Liver (tissue), 8 donors: ENCODE measurements at regions not wholly inside any gene's neighbourhood (a gene's known extent, or its start where the extent isn't known, plus 50 kb on each side); places are given as distances from the start of the nearest gene placed in this dataset.

ENCODE experiments used
- DNase-seq: peaks from one replicate; pipeline ENCODE4 v3.0.0-alpha.2; 2017; ENCODE audit warnings: low spot score
- H3K27ac ChIP-seq, 2 donors: one replicate each; pipeline ENCODE4 v1.7.0; 2013; ENCODE audit warnings: inconsistent platforms in 2 of 2, low read length in 2 of 2, control low read depth in 1 of 2, low read depth in 1 of 2, mild to moderate bottlenecking in 1 of 2
- H3K27me3 ChIP-seq, 4 donors: one replicate each; pipeline versions ENCODE4 v1.6.1 to v1.7.0; 2013; ENCODE audit warnings: low read length in 3 of 4, inconsistent platforms in 1 of 4, mild to moderate bottlenecking in 1 of 4, moderate library complexity in 1 of 4; ENCODE audit not compliant: control insufficient read depth in 4 of 4, insufficient read depth in 4 of 4
- H3K36me3 ChIP-seq, 4 donors: one replicate each; pipeline versions ENCODE4 v1.6.1 to v1.7.0; 2013; ENCODE audit warnings: low read length in 3 of 4, mild to moderate bottlenecking in 3 of 4, low read depth in 1 of 4, moderate library complexity in 1 of 4; ENCODE audit not compliant: control insufficient read depth in 4 of 4, insufficient read depth in 3 of 4
- H3K4me1 ChIP-seq, 4 donors: one replicate each; pipeline versions ENCODE4 v1.6.1 to v1.7.0; 2013; ENCODE audit warnings: low read length in 3 of 4, mild to moderate bottlenecking in 3 of 4, moderate library complexity in 1 of 4; ENCODE audit not compliant: control insufficient read depth in 4 of 4, insufficient read depth in 4 of 4
- H3K4me3 ChIP-seq, 3 donors: one replicate each; pipeline versions ENCODE4 v1.6.1 to v1.7.0; 2013; ENCODE audit warnings: low read length in 3 of 3, control low read depth in 1 of 3, low read depth in 1 of 3, mild to moderate bottlenecking in 1 of 3
- H3K9ac ChIP-seq, 2 donors: one replicate each; pipeline ENCODE4 v1.7.0; 2013; ENCODE audit warnings: low read length in 2 of 2, mild to moderate bottlenecking in 2 of 2, moderate library complexity in 2 of 2, control low read depth in 1 of 2, low read depth in 1 of 2
- H3K9me3 ChIP-seq, 4 donors: one replicate each; pipeline versions ENCODE4 v1.6.1 to v1.7.0; 2013; ENCODE audit warnings: low read length in 3 of 4; ENCODE audit not compliant: control insufficient read depth in 4 of 4
- FOXA1 ChIP-seq: IDR thresholded peaks from 2 replicates; pipeline ENCODE4 v1.6.1; 2016; ENCODE audit warnings: antibody characterized with exemption
- FOXA2 ChIP-seq: IDR thresholded peaks from 2 replicates; pipeline ENCODE4 v1.6.1; 2016; ENCODE audit warnings: antibody characterized with exemption
- GABPA ChIP-seq, 2 donors: IDR thresholded peaks in 1 of 2; conservative IDR thresholded peaks in 1 of 2; 2 replicates each; pipeline ENCODE4 v1.6.1; 2016; ENCODE audit warnings: antibody characterized with exemption in 2 of 2, mild to moderate bottlenecking in 1 of 2, moderate library complexity in 1 of 2
- HNF4A ChIP-seq, 2 donors: conservative IDR thresholded peaks; 2 replicates each; pipeline ENCODE4 v1.6.1; 2016; ENCODE audit warnings: antibody characterized with exemption in 2 of 2, mild to moderate bottlenecking in 2 of 2
- HNF4G ChIP-seq: IDR thresholded peaks from 2 replicates; pipeline ENCODE4 v1.6.1; 2016; ENCODE audit warnings: antibody characterized with exemption
- JUND ChIP-seq, 2 donors: IDR thresholded peaks; 2 replicates each; pipeline ENCODE4 v1.6.1; 2016; ENCODE audit warnings: antibody characterized with exemption in 2 of 2
- MAX ChIP-seq: IDR thresholded peaks from 2 replicates; pipeline ENCODE4 v1.6.1; 2016; ENCODE audit warnings: antibody characterized with exemption
- NR2F2 ChIP-seq: IDR thresholded peaks from 2 replicates; pipeline ENCODE4 v1.6.1; 2016; ENCODE audit warnings: antibody characterized with exemption
- RAD21 ChIP-seq, 2 donors: IDR thresholded peaks; 2 replicates each; pipeline ENCODE4 v1.6.1; 2016; ENCODE audit warnings: antibody characterized with exemption in 2 of 2, mild to moderate bottlenecking in 2 of 2
- REST ChIP-seq: IDR thresholded peaks from 2 replicates; pipeline ENCODE4 v1.6.1; 2016; ENCODE audit warnings: antibody characterized with exemption, mild to moderate bottlenecking
- RXRA ChIP-seq, 2 donors: IDR thresholded peaks; 2 replicates each; pipeline ENCODE4 v1.6.1; 2017 to 2018; ENCODE audit warnings: antibody characterized with exemption in 2 of 2, mild to moderate bottlenecking in 1 of 2
- SP1 ChIP-seq: IDR thresholded peaks from 2 replicates; pipeline ENCODE4 v1.6.1; 2018; ENCODE audit warnings: antibody characterized with exemption, mild to moderate bottlenecking
- TAF1 ChIP-seq: conservative IDR thresholded peaks from 2 replicates; pipeline ENCODE4 v1.6.1; 2016; ENCODE audit warnings: antibody characterized with exemption, mild to moderate bottlenecking
- YY1 ChIP-seq: IDR thresholded peaks from 2 replicates; pipeline ENCODE4 v1.6.1; 2016; ENCODE audit warnings: antibody characterized with exemption, mild to moderate bottlenecking
- ZBTB33 ChIP-seq: IDR thresholded peaks from 2 replicates; pipeline ENCODE4 v1.6.1; 2016; ENCODE audit warnings: antibody characterized with exemption
- WGBS: extraction: QIAGEN DNeasy Blood & Tissue Kit; methylation state at CpG from one replicate; pipeline ENCODE4 v1.1.7; 2013; 5-methylcytosine and 5-hydroxymethylcytosine counted together
- TF ChIP-seq, protein P1 (sequence below): IDR thresholded peaks from 2 replicates; pipeline ENCODE4 v1.6.1; 2016; ENCODE audit warnings: antibody characterized with exemption
- TF ChIP-seq, protein P2 (sequence below): fragments of 150-350 bp; IDR thresholded peaks from 2 replicates; pipeline ENCODE4 v1.5.1; 2017; ENCODE audit warnings: improper control_type of control experiment, low read depth, low read length; ENCODE audit not compliant: missing input control
- donor health status: healthy.
- donor health status: healthy.
- donor health status: healthy.
- donor health status: healthy.
- donor health status: healthy.

- Histone ChIP-seq H3K27me3 (no peaks in the 10 kb centered on the region), H3K36me3 (no peaks in the 10 kb centered on the region), H3K4me3 (no peak overlapping the region), H3K9ac (no peak overlapping the region), H3K27ac (no peak overlapping the region), H3K4me1 (no peaks in the 10 kb centered on the region), H3K9me3 (no peaks in the 10 kb centered on the region)
- WGBS: 79% methylated on average over 2 of the region's 2 CpGs
- TF ChIP-seq, protein P1, sequence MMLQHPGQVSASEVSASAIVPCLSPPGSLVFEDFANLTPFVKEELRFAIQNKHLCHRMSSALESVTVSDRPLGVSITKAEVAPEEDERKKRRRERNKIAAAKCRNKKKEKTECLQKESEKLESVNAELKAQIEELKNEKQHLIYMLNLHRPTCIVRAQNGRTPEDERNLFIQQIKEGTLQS: no peak
- TF ChIP-seq RAD21 (IDR thresholded peaks at IDR 0.05) (no peak), HNF4G (no peak), TAF1 (no peak), MAX (no peak), RXRA (IDR thresholded peaks at IDR 0.05) (no peak), FOXA1 (no peak)
- DNase-seq: no peak
These were observed 277.4 kb upstream of the LRATD1 start for GRCh38 chr2:14355102-14355501.

DNA sequence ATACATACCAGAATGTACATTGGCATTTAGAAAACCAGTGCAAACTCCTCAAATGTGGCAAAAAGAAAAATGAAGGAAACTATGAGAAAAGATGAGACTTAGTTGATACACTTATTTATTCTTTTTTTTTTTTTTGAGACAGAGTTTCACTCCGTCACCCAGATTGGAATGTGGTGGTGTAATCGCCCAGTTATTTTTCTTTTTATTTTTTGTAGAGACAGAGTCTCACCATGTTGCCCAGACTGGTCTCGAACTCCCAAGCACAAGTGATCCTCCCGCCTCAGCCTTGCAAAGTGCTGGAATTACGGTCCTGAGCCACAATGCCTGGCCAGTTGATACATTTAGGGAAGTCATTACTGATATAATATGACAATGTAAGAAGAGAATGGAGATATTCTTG is 274.2 kb upstream of the LRATD1 start:
- WGBS: 82% methylated on average over 5 of the region's 5 CpGs
- Histone ChIP-seq H3K36me3 (no peaks in the 10 kb centered on the region), H3K27me3 (no peaks in the 10 kb centered on the region), H3K4me3 (no peak overlapping the region), H3K9me3 (no peaks in the 10 kb centered on the region), H3K9ac (no peak overlapping the region), H3K27ac (no peak overlapping the region), H3K4me1 (no peaks in the 10 kb centered on the region)
- DNase-seq: no peak
- TF ChIP-seq RAD21 (IDR thresholded peaks at IDR 0.05) (no peak), JUND (IDR thresholded peaks at IDR 0.05) (no peak), RXRA (IDR thresholded peaks at IDR 0.05) (no peak), MAX (no peak), TAF1 (no peak), SP1 (no peak), NR2F2 (no peak), GABPA (IDR thresholded peaks at IDR 0.05 in 1 of 2, conservative IDR thresholded peaks at IDR 0.05 in 1 of 2) (no peak), ZBTB33 (no peak), FOXA2 (no peak), HNF4G (no peak), HNF4A (conservative IDR thresholded peaks at IDR 0.05) (no peak), FOXA1 (no peak), YY1 (no peak), REST (no peak)
- TF ChIP-seq, protein P1: no peak
- TF ChIP-seq, protein P2, sequence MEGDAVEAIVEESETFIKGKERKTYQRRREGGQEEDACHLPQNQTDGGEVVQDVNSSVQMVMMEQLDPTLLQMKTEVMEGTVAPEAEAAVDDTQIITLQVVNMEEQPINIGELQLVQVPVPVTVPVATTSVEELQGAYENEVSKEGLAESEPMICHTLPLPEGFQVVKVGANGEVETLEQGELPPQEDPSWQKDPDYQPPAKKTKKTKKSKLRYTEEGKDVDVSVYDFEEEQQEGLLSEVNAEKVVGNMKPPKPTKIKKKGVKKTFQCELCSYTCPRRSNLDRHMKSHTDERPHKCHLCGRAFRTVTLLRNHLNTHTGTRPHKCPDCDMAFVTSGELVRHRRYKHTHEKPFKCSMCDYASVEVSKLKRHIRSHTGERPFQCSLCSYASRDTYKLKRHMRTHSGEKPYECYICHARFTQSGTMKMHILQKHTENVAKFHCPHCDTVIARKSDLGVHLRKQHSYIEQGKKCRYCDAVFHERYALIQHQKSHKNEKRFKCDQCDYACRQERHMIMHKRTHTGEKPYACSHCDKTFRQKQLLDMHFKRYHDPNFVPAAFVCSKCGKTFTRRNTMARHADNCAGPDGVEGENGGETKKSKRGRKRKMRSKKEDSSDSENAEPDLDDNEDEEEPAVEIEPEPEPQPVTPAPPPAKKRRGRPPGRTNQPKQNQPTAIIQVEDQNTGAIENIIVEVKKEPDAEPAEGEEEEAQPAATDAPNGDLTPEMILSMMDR: no peak
